Chondrocyte (in vitro differentiated cells): ENCODE measurements at regions not wholly inside any gene's neighbourhood (a gene's known extent, or its start where the extent isn't known, plus 50 kb on each side); places are given as distances from the start of the nearest gene placed in this dataset.

Source experiments
- DNase-seq: peaks from one replicate; pipeline ENCODE4 v3.0.0; 2021; ENCODE audit warnings: mixed read lengths, low spot score
- H3K27ac Mint-ChIP-seq: one replicate; pipeline ENCODE4 v1.8.0; 2021; ENCODE audit warnings: mild to moderate bottlenecking, moderate library complexity, mixed read lengths; ENCODE audit not compliant: unreplicated experiment
- H3K27me3 Mint-ChIP-seq: 2 replicates; pipeline ENCODE4 v1.8.0; 2021; ENCODE audit warnings: low read depth, mixed read lengths
- H3K36me3 Mint-ChIP-seq: 2 replicates; pipeline ENCODE4 v1.8.0; 2021; ENCODE audit warnings: low read depth, mixed read lengths
- H3K4me1 Mint-ChIP-seq: 2 replicates; pipeline ENCODE4 v1.8.0; 2021; ENCODE audit warnings: low read depth, mild to moderate bottlenecking, mixed read lengths
- H3K4me3 Mint-ChIP-seq: one replicate; pipeline ENCODE4 v1.8.0; 2021; ENCODE audit warnings: mild to moderate bottlenecking, moderate library complexity, mixed read lengths; ENCODE audit not compliant: unreplicated experiment
- H3K9me3 Mint-ChIP-seq: 2 replicates; pipeline ENCODE4 v1.8.0; 2021; ENCODE audit warnings: low read depth, mixed read lengths
- CTCF ChIP-seq: fragments of 200-600 bp; sonication (generic); IDR thresholded peaks from 2 replicates; pipeline ENCODE4 v1.5.0; 2021; ENCODE audit warnings: antibody characterized with exemption, mild to moderate bottlenecking, moderate library complexity

- Mint-ChIP-seq H3K4me1 (no peaks in the 10 kb centered on the region), H3K27me3 (peaks cover 13% of the 10 kb centered on the region), H3K36me3 (peaks cover 1% of the 10 kb centered on the region), H3K9me3 (peaks cover 8% of the 10 kb centered on the region), H3K27ac (no peak overlapping the region), H3K4me3 (no peak overlapping the region)
- TF ChIP-seq CTCF, result no peak
- DNase-seq, result no peak
Observed at GRCh38 chr20:4369119-4369797, 120.2 kb upstream of the ADRA1D start.

- H3K4me1 Mint-ChIP-seq, result no peaks in the 10 kb centered on the region
- peaks cover 1% of the 10 kb centered on the region for H3K36me3 Mint-ChIP-seq
- no peak overlapping the region for H3K4me3 Mint-ChIP-seq
- DNase-seq, result no peak
- TF ChIP-seq CTCF, result no peak
- peaks cover 2% of the 10 kb centered on the region for H3K27me3 Mint-ChIP-seq
- peaks cover 8% of the 10 kb centered on the region for H3K9me3 Mint-ChIP-seq
- H3K27ac Mint-ChIP-seq, result no peak overlapping the region
Observed at GRCh38 chr20:4366076-4366475, 117.0 kb upstream of the ADRA1D start.

GRCh38 chr20:4358552-4358951, 109.5 kb upstream of the ADRA1D start:
- H3K27me3 Mint-ChIP-seq, result peaks cover 15% of the 10 kb centered on the region
- peaks cover under 1% of the 10 kb centered on the region for H3K9me3 Mint-ChIP-seq
- DNase-seq, result no peak
- H3K4me1 Mint-ChIP-seq, result no peaks in the 10 kb centered on the region
- H3K36me3 Mint-ChIP-seq, result no peaks in the 10 kb centered on the region
- TF ChIP-seq CTCF, result no peak
- H3K4me3 Mint-ChIP-seq, result no peak overlapping the region
- H3K27ac Mint-ChIP-seq, result no peak overlapping the region

GRCh38 chr20:4352348-4352747, 103.3 kb upstream of the ADRA1D start:
- Mint-ChIP-seq H3K9me3 (peaks cover 13% of the 10 kb centered on the region), H3K36me3 (peaks cover 2% of the 10 kb centered on the region), H3K27ac (no peak overlapping the region), H3K4me1 (no peaks in the 10 kb centered on the region), H3K27me3 (peaks cover 25% of the 10 kb centered on the region), H3K4me3 (no peak overlapping the region)
- TF ChIP-seq CTCF, result no peak
- DNase-seq, result no peak

GRCh38 chr20:4350096-4350495, 101.0 kb upstream of the ADRA1D start:
- no peak for DNase-seq
- H3K36me3 Mint-ChIP-seq, result peaks cover 2% of the 10 kb centered on the region
- no peak overlapping the region for H3K27ac Mint-ChIP-seq
- H3K9me3 Mint-ChIP-seq, result peaks cover 17% of the 10 kb centered on the region
- peaks cover 34% of the 10 kb centered on the region for H3K27me3 Mint-ChIP-seq
- no peaks in the 10 kb centered on the region for H3K4me1 Mint-ChIP-seq
- TF ChIP-seq CTCF, result no peak
- H3K4me3 Mint-ChIP-seq, result no peak overlapping the region
